Inflammatory macrophage (primary cell): ENCODE measurements at regions not wholly inside any gene's neighbourhood (a gene's known extent, or its start where the extent isn't known, plus 50 kb on each side); places are given as distances from the start of the nearest gene placed in this dataset.

Experiments used
- DNase-seq, 2 donors: peaks; one replicate each; pipeline ENCODE4 v3.0.0-alpha.2; 2020 to 2022

DNA sequence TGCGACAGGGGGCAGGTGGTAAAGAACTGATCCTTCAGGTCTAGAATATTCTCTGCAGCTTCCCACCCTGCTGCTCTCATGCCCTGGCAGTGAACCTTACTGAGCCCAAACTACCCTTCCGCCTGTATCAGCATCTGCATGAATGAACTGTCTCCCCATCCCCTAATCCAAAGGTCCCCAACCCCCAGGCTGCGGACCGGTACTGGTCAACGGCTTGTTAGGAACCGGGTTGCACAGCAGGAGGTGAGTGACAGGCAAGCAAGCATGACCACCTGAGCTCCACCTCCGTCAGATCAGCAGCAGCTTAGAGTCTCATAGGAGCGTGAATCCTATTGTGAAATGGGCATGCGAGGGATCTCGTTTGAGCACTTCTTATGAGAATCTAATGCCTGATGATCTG, 58.2 kb upstream of the LMO1 start:
- no peak for DNase-seq

DNA sequence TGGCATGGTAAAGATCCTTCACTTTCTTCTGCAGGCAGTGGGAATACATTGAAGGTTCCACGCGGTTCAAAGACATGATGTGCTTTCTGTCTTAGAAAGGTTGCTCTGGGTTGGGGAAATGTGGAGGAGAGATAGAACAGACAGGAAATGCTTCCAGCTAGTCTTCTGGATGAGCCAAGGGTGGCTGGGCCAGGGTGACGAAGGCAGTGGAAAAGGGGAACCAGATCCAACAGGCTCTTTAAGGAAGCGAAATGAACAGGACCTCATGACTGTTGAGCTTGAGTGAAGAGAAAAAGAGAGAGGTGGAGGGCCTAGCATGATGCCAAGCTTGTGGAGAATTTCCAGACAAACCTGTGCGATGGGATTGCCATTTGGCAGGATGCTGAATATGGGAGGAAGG, 56.4 kb upstream of the LMO1 start:
- peak in 1 of 2 donors; percentile 45 for DNase-seq

DNA sequence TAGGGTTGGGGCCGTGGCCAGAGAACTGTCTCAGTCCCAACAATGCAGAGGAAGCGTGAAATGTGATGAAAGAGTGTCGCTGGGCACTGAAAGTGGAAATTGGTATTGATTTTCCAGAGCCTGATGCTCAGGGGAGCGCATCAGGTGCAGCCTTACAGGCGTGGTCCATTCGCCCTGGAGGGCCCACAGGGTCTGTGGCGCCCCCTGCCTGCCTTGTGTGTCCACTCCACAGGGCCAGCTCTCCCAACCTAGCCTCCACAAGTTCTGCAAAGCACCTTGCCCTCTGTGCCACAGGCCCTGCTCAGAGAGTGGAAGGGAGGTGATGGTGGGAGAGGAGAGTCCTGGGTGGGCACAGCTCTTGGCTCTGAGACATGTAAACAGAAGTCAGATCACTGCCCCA, 54.9 kb upstream of the LMO1 start:
- DNase-seq, result no peak

DNA sequence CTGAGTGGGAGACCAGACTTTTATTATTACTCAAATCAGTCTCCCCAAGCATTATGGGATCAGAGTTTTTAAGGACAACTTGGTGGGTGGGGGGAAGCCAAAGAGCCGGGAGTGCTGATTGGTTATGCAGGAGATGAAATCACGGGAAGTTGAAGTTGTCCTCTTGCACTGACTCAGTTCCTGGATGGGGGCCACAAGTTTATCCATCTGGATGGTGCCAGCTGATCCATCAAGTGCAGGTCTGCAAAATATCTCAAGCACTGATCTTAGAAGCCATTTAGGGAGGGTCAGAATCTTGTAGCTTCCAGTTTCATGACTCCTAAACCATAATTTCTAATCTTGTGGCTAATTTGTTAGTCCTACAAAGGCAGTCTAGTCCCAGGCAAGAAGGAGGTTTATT, 53.5 kb upstream of the LMO1 start:
- DNase-seq, result no peak

DNA sequence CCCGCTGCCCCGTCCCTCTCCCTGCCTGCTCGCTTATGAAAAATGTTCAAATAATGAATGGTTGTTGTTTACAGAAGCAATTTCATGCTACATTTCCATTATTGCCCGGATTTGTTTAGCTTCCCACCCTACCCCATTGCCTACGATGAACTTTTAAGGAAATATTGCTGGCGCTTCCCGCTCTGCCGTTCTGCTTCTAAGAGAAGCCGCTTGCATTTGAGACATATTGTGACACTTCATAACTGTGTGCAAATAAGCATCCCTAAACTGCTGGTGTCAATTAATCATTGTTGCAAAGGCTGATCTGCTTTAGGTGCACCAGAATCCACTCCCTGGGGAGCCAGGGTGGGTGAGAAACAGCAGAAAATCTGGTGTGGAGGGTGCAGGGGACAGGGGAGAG, 52.3 kb upstream of the LMO1 start:
- DNase-seq, result no peak

GRCh38 chr11:8315463-8315862, 51.8 kb upstream of the LMO1 start:
- no peak for DNase-seq

GRCh38 chr11:8314916-8315315, 51.2 kb upstream of the LMO1 start:
- DNase-seq, result no peak

GRCh38 chr11:8313504-8314090, 49.9 kb upstream of the LMO1 start:
- no peak for DNase-seq
